Lower lobe of right lung (tissue), 2 donors: ENCODE measurements at regions not wholly inside any gene's neighbourhood (a gene's known extent, or its start where the extent isn't known, plus 50 kb on each side); places are given as distances from the start of the nearest gene placed in this dataset.

Source experiments
- ATAC-seq, 2 donors: fragments of 200-7000 bp; cut with Tn5 transposase; one replicate each; pipeline ENCODE4 v1.9.1; 2020 to 2022; ENCODE audit warnings: mild to moderate bottlenecking in 2 of 2, moderate library complexity in 2 of 2
- DNase-seq: peaks from one replicate; pipeline ENCODE4 v3.0.0-alpha.2; 2020
- H3K27ac ChIP-seq: fragments of 200-600 bp; one replicate; pipeline ENCODE4 v1.8.0; 2022
- H3K27me3 ChIP-seq: fragments of 200-600 bp; one replicate; pipeline ENCODE4 v1.8.0; 2022; ENCODE audit warnings: low read depth
- H3K36me3 ChIP-seq: fragments of 200-600 bp; one replicate; pipeline ENCODE4 v1.8.0; 2022; ENCODE audit warnings: mild to moderate bottlenecking
- H3K4me1 ChIP-seq: fragments of 200-600 bp; one replicate; pipeline ENCODE4 v1.8.0; 2022
- H3K4me3 ChIP-seq: fragments of 200-600 bp; one replicate; pipeline ENCODE4 v1.8.0; 2022; ENCODE audit warnings: mild to moderate bottlenecking
- H3K9me3 ChIP-seq: fragments of 200-600 bp; one replicate; pipeline ENCODE4 v1.8.0; 2022
- intact Hi-C: fragments of 100-400 bp; cut with DNase I; formaldehyde crosslinking; loops from one replicate; pipeline ENCODE4 v1.11.0; 2022
- TF ChIP-seq, protein P1 (sequence below): fragments of 200-600 bp; IDR thresholded peaks from one replicate; pipeline ENCODE4 v1.8.0; 2022; ENCODE audit warnings: antibody characterized with exemption, mild to moderate bottlenecking
- donor health status: DM: no; HTN: yes; CAD: no; lungs with severe emphysema.

DNA sequence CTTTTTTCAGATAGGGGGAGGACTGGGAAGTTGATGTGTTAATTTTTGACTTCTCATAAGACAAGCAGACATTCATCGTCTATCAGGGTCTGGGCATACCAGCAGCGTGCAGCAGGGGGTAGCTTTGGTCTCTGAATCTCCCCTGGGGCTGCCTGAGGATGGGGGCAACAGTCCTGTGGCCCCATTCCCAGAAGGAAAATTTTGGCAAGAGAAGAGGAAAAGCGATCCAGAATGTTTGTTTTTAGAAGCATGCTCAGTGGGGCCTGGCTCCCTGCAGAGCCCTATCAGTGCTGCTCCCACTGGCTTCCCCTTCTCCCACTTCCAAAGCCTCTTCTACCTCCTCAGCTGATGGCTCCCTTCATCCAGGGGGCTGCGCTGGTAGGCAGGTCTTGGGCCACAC, 194.8 kb upstream of the IL12B start:
- no peak for ATAC-seq
- intact Hi-C loops: no loop called here
- no peak overlapping the region for H3K4me3 ChIP-seq
- no peaks in the 10 kb centered on the region for H3K36me3 ChIP-seq
- H3K27me3 ChIP-seq: no peaks in the 10 kb centered on the region
- peaks cover 4% of the 10 kb centered on the region for H3K9me3 ChIP-seq
- TF ChIP-seq, protein P1, sequence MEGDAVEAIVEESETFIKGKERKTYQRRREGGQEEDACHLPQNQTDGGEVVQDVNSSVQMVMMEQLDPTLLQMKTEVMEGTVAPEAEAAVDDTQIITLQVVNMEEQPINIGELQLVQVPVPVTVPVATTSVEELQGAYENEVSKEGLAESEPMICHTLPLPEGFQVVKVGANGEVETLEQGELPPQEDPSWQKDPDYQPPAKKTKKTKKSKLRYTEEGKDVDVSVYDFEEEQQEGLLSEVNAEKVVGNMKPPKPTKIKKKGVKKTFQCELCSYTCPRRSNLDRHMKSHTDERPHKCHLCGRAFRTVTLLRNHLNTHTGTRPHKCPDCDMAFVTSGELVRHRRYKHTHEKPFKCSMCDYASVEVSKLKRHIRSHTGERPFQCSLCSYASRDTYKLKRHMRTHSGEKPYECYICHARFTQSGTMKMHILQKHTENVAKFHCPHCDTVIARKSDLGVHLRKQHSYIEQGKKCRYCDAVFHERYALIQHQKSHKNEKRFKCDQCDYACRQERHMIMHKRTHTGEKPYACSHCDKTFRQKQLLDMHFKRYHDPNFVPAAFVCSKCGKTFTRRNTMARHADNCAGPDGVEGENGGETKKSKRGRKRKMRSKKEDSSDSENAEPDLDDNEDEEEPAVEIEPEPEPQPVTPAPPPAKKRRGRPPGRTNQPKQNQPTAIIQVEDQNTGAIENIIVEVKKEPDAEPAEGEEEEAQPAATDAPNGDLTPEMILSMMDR: no peak
- H3K4me1 ChIP-seq: no peaks in the 10 kb centered on the region
- H3K27ac ChIP-seq: no peak overlapping the region
- DNase-seq: no peak

DNA sequence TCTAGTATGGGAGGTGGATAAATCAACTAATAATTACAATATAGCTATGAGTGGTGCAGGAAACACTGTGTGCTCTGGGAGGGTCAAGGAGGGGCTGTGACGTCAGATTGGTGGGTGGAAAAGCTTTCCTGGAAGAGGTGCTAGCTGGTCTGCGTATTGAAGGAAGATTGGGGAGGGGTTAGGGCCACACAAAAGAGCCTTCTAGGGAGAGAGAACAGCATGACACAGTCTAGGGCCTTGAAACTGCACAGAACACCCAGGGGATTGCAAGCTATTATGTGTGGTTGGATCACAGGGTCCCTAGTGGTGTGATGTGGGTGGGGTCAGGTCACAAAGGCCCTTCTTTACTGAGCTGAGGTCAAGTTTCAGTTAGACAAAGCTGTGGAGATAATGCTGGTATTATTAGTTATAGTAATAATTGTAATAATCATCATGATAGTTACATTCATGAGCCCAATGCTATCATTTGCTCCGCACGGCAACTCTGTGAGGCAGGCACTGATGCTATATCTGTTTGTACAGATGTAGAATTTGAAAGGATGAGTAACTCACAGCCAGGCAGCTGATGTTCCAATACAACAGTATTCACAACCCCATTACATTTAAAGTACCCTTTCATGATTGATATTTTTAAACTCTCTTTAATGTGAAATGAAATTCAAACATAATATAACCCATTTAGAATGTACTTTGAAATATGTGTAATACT, 197.4 kb upstream of the IL12B start:
- no peaks in the 10 kb centered on the region for H3K36me3 ChIP-seq
- DNase-seq: no peak
- TF ChIP-seq, protein P1: no peak
- H3K27ac ChIP-seq: no peak overlapping the region
- no peak overlapping the region for H3K4me3 ChIP-seq
- peak; percentile 66 to 69 for ATAC-seq
- H3K27me3 ChIP-seq: no peaks in the 10 kb centered on the region
- peaks cover 4% of the 10 kb centered on the region for H3K9me3 ChIP-seq
- intact Hi-C loops: no loop called here
- H3K4me1 ChIP-seq: no peaks in the 10 kb centered on the region

DNA sequence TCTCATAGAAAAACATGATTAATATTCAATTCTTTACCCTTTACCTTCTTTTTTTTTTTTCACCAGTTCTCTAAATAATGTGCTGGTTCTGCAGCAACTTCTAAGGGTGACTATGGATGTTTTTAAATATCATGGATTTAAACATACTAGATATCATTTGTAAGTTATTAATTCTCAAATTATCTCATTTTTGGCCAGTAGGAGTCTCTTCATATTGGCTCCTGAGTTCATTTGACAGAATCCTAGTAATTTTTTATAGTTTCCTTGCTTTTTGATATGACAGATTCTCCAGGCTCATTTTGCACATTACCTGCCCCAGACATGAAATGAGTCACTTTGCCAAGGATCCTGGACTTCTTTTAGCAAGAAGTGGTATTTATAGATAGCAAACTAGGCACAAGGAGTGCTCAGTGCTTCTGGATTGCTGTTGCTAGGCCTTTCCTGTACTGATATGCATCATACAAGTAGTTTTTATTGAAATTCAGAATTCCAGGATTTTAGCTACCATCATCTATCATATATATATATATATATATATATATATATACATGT, 201.3 kb upstream of the IL12B start:
- Histone ChIP-seq H3K27me3 (no peaks in the 10 kb centered on the region), H3K9me3 (peaks cover 4% of the 10 kb centered on the region), H3K4me1 (no peaks in the 10 kb centered on the region), H3K27ac (no peak overlapping the region), H3K36me3 (no peaks in the 10 kb centered on the region), H3K4me3 (no peak overlapping the region)
- TF ChIP-seq, protein P1: no peak
- DNase-seq (no peak), ATAC-seq (no peak)
- intact Hi-C loops: no loop called here

DNA sequence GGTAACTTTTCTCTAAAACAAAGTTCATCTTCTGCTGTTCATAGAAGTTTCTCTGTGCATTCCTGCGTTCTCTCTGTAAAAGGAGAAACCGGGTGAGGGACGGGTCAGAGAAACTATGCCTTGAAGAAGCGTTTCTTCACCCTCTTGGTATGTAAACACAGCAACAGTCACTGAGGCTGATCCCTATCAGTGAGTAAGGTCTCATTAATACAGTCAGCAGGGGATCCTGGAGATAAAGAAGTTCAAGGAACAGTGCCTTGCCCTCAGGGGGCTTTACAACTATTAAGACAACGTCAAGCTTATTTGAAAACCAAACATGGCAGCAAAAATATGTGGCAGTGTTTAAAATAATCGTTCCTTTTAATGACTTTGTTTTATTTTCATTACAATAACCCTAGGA, 202.9 kb upstream of the IL12B start:
- TF ChIP-seq, protein P1: no peak
- ATAC-seq: no peak
- H3K4me3 ChIP-seq: no peak overlapping the region
- no peaks in the 10 kb centered on the region for H3K4me1 ChIP-seq
- H3K36me3 ChIP-seq: no peaks in the 10 kb centered on the region
- H3K27me3 ChIP-seq: no peaks in the 10 kb centered on the region
- H3K9me3 ChIP-seq: peaks cover 4% of the 10 kb centered on the region
- no peak overlapping the region for H3K27ac ChIP-seq
- DNase-seq: no peak
- intact Hi-C loops: no loop called here

DNA sequence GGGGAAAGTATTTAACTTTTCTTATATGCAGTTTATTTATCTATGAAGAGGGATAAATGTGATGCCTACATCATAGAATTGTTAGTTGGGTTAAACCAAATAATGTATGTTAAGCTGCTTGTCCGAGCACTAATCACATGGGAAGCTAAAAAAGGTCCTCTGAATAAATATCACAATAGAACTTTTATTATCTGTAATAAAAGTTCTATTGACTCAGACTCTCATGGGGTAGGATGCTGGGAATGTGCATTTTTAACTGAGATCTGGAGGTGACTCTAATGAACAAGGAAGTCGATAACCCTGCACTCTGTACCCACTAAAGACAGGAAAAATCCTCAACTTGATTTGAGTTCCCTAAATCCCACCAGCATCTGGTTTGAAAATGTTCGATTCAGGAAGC, 205.9 kb upstream of the IL12B start:
- ATAC-seq: no peak

More for the DNA sequence above, 205.9 kb upstream of the IL12B start:
- DNase-seq: no peak
- TF ChIP-seq, protein P1: no peak
- no peaks in the 10 kb centered on the region for H3K9me3 ChIP-seq
- H3K36me3 ChIP-seq: no peaks in the 10 kb centered on the region
- H3K27ac ChIP-seq: no peak overlapping the region
- no peaks in the 10 kb centered on the region for H3K27me3 ChIP-seq
- H3K4me3 ChIP-seq: no peak overlapping the region
- no peaks in the 10 kb centered on the region for H3K4me1 ChIP-seq
- intact Hi-C loops: no loop called here
